Endothelial cell of hepatic sinusoid (primary cell): ENCODE measurements at regions not wholly inside any gene's neighbourhood (a gene's known extent, or its start where the extent isn't known, plus 50 kb on each side); places are given as distances from the start of the nearest gene placed in this dataset.
"Not testable (repeated sequence)": the region's sequence is repeated elsewhere in the genome, so short reads cannot be mapped to it uniquely, and the experiment has no call there.

Experiments used
- in situ Hi-C: cut with HindIII; loops from 2 replicates; pipeline ENCODE4 v1.10.0; 2017; ENCODE audit warnings: low sequenced_read_pairs

GRCh38 chr12:43196268-43196907 lies 355.6 kb downstream of the ADAMTS20 start:
- in situ Hi-C loops = no loop called here

- in situ Hi-C loops = not testable (repeated sequence)
These were observed 358.9 kb downstream of the ADAMTS20 start for GRCh38 chr12:43193096-43193495.

- in situ Hi-C loops = not testable (repeated sequence)
These were observed 359.6 kb downstream of the ADAMTS20 start for GRCh38 chr12:43192442-43192841.

GRCh38 chr12:43180242-43180641 lies 371.8 kb downstream of the ADAMTS20 start:
- in situ Hi-C loops = no loop called here

GRCh38 chr12:43179486-43179885 lies 372.5 kb downstream of the ADAMTS20 start:
- in situ Hi-C loops = no loop called here

- in situ Hi-C loops = no loop called here
These were observed 374.7 kb downstream of the ADAMTS20 start for GRCh38 chr12:43177276-43177675.

GRCh38 chr12:43169115-43169681 lies 382.8 kb downstream of the ADAMTS20 start:
- in situ Hi-C loops = no loop called here

GRCh38 chr12:43167691-43168090 lies 384.3 kb downstream of the ADAMTS20 start:
- in situ Hi-C loops = no loop called here

- in situ Hi-C loops = no loop called here
These were observed 386.7 kb downstream of the ADAMTS20 start for GRCh38 chr12:43165351-43165750.

GRCh38 chr12:43162138-43162537 lies 389.9 kb downstream of the ADAMTS20 start:
- in situ Hi-C loops = no loop called here

- in situ Hi-C loops = no loop called here
These were observed 392.5 kb downstream of the ADAMTS20 start for GRCh38 chr12:43159506-43159905.

- in situ Hi-C loops = no loop called here
These were observed 393.9 kb downstream of the ADAMTS20 start for GRCh38 chr12:43158126-43158525.

GRCh38 chr12:43155376-43155775 lies 396.6 kb downstream of the ADAMTS20 start:
- in situ Hi-C loops = no loop called here

GRCh38 chr12:43154498-43155045 lies 397.4 kb downstream of the ADAMTS20 start:
- in situ Hi-C loops = no loop called here

- in situ Hi-C loops = no loop called here
These were observed 400.5 kb downstream of the ADAMTS20 start for GRCh38 chr12:43151441-43151981.

- in situ Hi-C loops = no loop called here
These were observed 403.3 kb downstream of the ADAMTS20 start for GRCh38 chr12:43148691-43149090.

GRCh38 chr12:43147878-43148277 lies 404.1 kb downstream of the ADAMTS20 start:
- in situ Hi-C loops = no loop called here

- in situ Hi-C loops = no loop called here
These were observed 406.5 kb downstream of the ADAMTS20 start for GRCh38 chr12:43145481-43145880.

GRCh38 chr12:43143278-43143677 lies 408.7 kb downstream of the ADAMTS20 start:
- in situ Hi-C loops = no loop called here

GRCh38 chr12:43132291-43132690 lies 419.7 kb downstream of the ADAMTS20 start:
- in situ Hi-C loops = no loop called here

- in situ Hi-C loops = no loop called here
These were observed 420.7 kb downstream of the ADAMTS20 start for GRCh38 chr12:43131301-43131700.

GRCh38 chr12:43127886-43128549 lies 424.0 kb downstream of the ADAMTS20 start:
- in situ Hi-C loops = no loop called here
